ENCODE measurements at regions not wholly inside any gene's neighbourhood (a gene's known extent, or its start where the extent isn't known, plus 50 kb on each side); places are given as distances from the start of the nearest gene placed in this dataset.

GRCh38 chr12:124700810-124701592 is 133.6 kb upstream of the NCOR2 start:
- H3K9me3 Mint-ChIP-seq = no peaks in the 10 kb centered on the region
- peak overlapping the region; percentile 27; the same call in 1 of the 2 replicates for H3K27ac Mint-ChIP-seq
- ChIA-PET CTCF (interaction anchor here (1.0 to 2.6 kb wide), 3 partner anchors 9 to 19 kb away, joined by 5 to 6 read pairs (median 6); no protein-coding TSS in a partner anchor), POLR2A (interaction anchor here (0.6 kb wide), 1 partner anchor 284 kb away, joined by 3 read pairs; no protein-coding TSS in a partner anchor)
- DNase-seq (ENCODE audit: low spot score) (no peak), ATAC-seq (peak; percentile 58)
- TF ChIP-seq ZNF416 (CRISPR knock-in tag; IDR thresholded peaks at IDR 0.05) (no peak), ZBTB21 (CRISPR knock-in tag; IDR thresholded peaks at IDR 0.05; ENCODE audit: borderline replicate concordance) (no peak), ZNF232 (CRISPR knock-in tag; IDR thresholded peaks at IDR 0.05) (no peak), FOXJ3 (CRISPR knock-in tag; IDR thresholded peaks at IDR 0.05; ENCODE audit: borderline replicate concordance) (no peak), NR3C1 (CRISPR knock-in tag; conservative IDR thresholded peaks at IDR 0.05; ENCODE audit: low read depth) (no peak), USF1 (CRISPR knock-in tag; IDR thresholded peaks at IDR 0.05) (no peak), JAZF1 (CRISPR knock-in tag; IDR thresholded peaks at IDR 0.05) (no peak), AR (CRISPR knock-in tag; IDR thresholded peaks at IDR 0.05) (no peak)
- TF ChIP-seq, protein P1, sequence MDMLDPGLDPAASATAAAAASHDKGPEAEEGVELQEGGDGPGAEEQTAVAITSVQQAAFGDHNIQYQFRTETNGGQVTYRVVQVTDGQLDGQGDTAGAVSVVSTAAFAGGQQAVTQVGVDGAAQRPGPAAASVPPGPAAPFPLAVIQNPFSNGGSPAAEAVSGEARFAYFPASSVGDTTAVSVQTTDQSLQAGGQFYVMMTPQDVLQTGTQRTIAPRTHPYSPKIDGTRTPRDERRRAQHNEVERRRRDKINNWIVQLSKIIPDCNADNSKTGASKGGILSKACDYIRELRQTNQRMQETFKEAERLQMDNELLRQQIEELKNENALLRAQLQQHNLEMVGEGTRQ (CRISPR knock-in tag; IDR thresholded peaks at IDR 0.05) = no peak
- TF ChIP-seq, protein P2, sequence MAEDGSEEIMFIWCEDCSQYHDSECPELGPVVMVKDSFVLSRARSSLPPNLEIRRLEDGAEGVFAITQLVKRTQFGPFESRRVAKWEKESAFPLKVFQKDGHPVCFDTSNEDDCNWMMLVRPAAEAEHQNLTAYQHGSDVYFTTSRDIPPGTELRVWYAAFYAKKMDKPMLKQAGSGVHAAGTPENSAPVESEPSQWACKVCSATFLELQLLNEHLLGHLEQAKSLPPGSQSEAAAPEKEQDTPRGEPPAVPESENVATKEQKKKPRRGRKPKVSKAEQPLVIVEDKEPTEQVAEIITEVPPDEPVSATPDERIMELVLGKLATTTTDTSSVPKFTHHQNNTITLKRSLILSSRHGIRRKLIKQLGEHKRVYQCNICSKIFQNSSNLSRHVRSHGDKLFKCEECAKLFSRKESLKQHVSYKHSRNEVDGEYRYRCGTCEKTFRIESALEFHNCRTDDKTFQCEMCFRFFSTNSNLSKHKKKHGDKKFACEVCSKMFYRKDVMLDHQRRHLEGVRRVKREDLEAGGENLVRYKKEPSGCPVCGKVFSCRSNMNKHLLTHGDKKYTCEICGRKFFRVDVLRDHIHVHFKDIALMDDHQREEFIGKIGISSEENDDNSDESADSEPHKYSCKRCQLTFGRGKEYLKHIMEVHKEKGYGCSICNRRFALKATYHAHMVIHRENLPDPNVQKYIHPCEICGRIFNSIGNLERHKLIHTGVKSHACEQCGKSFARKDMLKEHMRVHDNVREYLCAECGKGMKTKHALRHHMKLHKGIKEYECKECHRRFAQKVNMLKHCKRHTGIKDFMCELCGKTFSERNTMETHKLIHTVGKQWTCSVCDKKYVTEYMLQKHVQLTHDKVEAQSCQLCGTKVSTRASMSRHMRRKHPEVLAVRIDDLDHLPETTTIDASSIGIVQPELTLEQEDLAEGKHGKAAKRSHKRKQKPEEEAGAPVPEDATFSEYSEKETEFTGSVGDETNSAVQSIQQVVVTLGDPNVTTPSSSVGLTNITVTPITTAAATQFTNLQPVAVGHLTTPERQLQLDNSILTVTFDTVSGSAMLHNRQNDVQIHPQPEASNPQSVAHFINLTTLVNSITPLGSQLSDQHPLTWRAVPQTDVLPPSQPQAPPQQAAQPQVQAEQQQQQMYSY (CRISPR knock-in tag; IDR thresholded peaks at IDR 0.05) = no peak
- H3K4me1 Mint-ChIP-seq = no peaks in the 10 kb centered on the region
- H3K4me3 Mint-ChIP-seq = no peak overlapping the region
- H3K36me3 Mint-ChIP-seq = no peaks in the 10 kb centered on the region
- no peaks in the 10 kb centered on the region; the same call in 1 of the 2 replicates for H3K27me3 Mint-ChIP-seq (ENCODE audit: low read depth)

DNA sequence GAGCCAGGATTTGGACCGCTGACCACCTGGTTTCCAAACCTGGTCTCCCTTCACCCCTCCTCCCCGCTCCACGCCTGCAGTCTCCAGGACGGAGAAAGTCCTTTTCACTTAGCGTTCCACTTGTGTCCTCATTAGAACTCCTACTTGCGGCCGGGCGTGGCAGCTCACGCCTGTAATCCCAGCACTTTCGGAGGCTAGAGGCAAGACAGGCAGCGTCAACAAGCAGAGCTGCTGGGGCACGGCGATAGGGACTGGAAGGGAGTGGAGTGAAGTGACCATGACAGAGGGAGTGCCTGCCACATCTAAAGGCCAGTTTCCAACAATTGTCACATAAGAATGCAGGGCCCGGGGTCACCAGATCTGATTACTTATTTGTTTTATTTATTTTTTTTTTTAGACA is 132.5 kb upstream of the NCOR2 start:
- Mint-ChIP-seq H3K27me3 (ENCODE audit: low read depth) (no peaks in the 10 kb centered on the region; the same call in 1 of the 2 replicates), H3K9me3 (no peaks in the 10 kb centered on the region), H3K27ac (no peak overlapping the region), H3K4me1 (no peaks in the 10 kb centered on the region), H3K36me3 (no peaks in the 10 kb centered on the region), H3K4me3 (no peak overlapping the region)
- DNase-seq (ENCODE audit: low spot score) (no peak), ATAC-seq (no peak)
- TF ChIP-seq ZNF512 (CRISPR knock-in tag; IDR thresholded peaks at IDR 0.05; ENCODE audit: borderline replicate concordance) (no peak), FOXP4 (CRISPR knock-in tag; IDR thresholded peaks at IDR 0.05) (no peak), GRHL2 (CRISPR knock-in tag; IDR thresholded peaks at IDR 0.05; ENCODE audit: insufficient replicate concordance, severe bottlenecking) (no peak), STAT6 (CRISPR knock-in tag; conservative IDR thresholded peaks at IDR 0.05; ENCODE audit: low read depth) (no peak)
- TF ChIP-seq, protein P3, sequence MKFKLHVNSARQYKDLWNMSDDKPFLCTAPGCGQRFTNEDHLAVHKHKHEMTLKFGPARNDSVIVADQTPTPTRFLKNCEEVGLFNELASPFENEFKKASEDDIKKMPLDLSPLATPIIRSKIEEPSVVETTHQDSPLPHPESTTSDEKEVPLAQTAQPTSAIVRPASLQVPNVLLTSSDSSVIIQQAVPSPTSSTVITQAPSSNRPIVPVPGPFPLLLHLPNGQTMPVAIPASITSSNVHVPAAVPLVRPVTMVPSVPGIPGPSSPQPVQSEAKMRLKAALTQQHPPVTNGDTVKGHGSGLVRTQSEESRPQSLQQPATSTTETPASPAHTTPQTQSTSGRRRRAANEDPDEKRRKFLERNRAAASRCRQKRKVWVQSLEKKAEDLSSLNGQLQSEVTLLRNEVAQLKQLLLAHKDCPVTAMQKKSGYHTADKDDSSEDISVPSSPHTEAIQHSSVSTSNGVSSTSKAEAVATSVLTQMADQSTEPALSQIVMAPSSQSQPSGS (CRISPR knock-in tag; IDR thresholded peaks at IDR 0.05; ENCODE audit: borderline replicate concordance, low read depth) = no peak
- ChIA-PET CTCF (no interaction called here), POLR2A (no interaction called here)

Data from WTC11 (cell line).